K562 (cell line): ENCODE measurements at regions not wholly inside any gene's neighbourhood (a gene's known extent, or its start where the extent isn't known, plus 50 kb on each side); places are given as distances from the start of the nearest gene placed in this dataset.

Source experiments
- ATAC-seq: fragments of 200-7000 bp; cut with Tn5 transposase; 3 replicates; pipeline ENCODE4 v1.9.1; 2020; ENCODE audit warnings: moderate library complexity
- BruUV-seq: library from RNA; stranded (reverse); fragments of 400-500 nt; replicated peaks from 2 replicates; lab custom pipeline; 2021; lab: Mats Ljungman, UMichigan
- CTCF ChIA-PET: fragments of 300-600 bp; formaldehyde crosslinking; extraction: SDS; loops from one replicate; lab custom pipeline; 2021; ENCODE audit warnings: low intra/inter-chr PET ratio; lab: Yijun Ruan, JAX
- POLR2A ChIA-PET: fragments of 300-600, 350-650 bp; sonication (Branson Sonifier 250); formaldehyde crosslinking; extraction: SDS; loops from one replicate; lab custom pipeline; 2021; ENCODE audit warnings: antibody characterized with exemption, inconsistent platforms; lab: Yijun Ruan, JAX
- DNase-seq, 4 experiments: peaks; one replicate each; pipeline versions ENCODE4 v3.0.0 to v3.0.0-alpha.2; 2011 to 2018; ENCODE audit warnings: low spot score in 3 of 4, mixed read lengths in 3 of 4; ENCODE audit errors: extremely low read depth in 1 of 4
- FAIRE-seq: peaks from 2 replicates; lab custom pipeline; 2011; peaks lifted over from hg19 to GRCh38; lab: Jason Lieb, UNC
- H2AFZ ChIP-seq: 2 replicates; pipeline ENCODE4 v1.6.0; 2011; ENCODE audit warnings: low read depth, low read length, control low read depth, inconsistent platforms
- H3K27ac ChIP-seq: fragments of 200-600 bp; 3 replicates; pipeline ENCODE4 v1.8.0; 2011; ENCODE audit warnings: low read depth, mild to moderate bottlenecking, control low read depth, inconsistent platforms, low read length, moderate library complexity, mixed read lengths; ENCODE audit errors: extremely low read depth
- H3K27me3 ChIP-seq, 2 experiments: fragments of 300-600 bp in 1 of 2; 2 replicates in 1 of 2; 3 replicates in 1 of 2; pipeline versions ENCODE4 v1.6.0 to v1.8.0; 2011; ENCODE audit warnings: inconsistent platforms in 2 of 2, low read length in 2 of 2, mild to moderate bottlenecking in 1 of 2, mixed read lengths in 1 of 2, moderate library complexity in 1 of 2; ENCODE audit not compliant: control insufficient read depth in 2 of 2, insufficient read depth in 2 of 2
- H3K36me3 ChIP-seq: fragments of 300-600 bp; 3 replicates; pipeline ENCODE4 v1.8.0; 2011; ENCODE audit warnings: mild to moderate bottlenecking, low read length, inconsistent platforms; ENCODE audit not compliant: control insufficient read depth, insufficient read depth
- H3K4me1 ChIP-seq, 2 experiments: fragments of 200-600 bp in 1 of 2; replicated peaks in 1 of 2; 2 replicates in 1 of 2; 3 replicates in 1 of 2; pipeline versions ENCODE4 v1.5.1 to v1.8.0; 2011; ENCODE audit warnings: inconsistent platforms in 2 of 2, low read length in 2 of 2, mild to moderate bottlenecking in 1 of 2, mixed read lengths in 1 of 2, moderate library complexity in 1 of 2; ENCODE audit not compliant: control insufficient read depth in 2 of 2, insufficient read depth in 2 of 2
- H3K4me2 ChIP-seq: 2 replicates; pipeline ENCODE4 v1.6.1; 2011; ENCODE audit warnings: low read length, control low read depth, inconsistent platforms, mixed read lengths; ENCODE audit not compliant: insufficient read depth
- H3K4me3 ChIP-seq: fragments of 200-600 bp; sonication (generic), shearing (Covaris generic); 2 replicates; pipeline ENCODE4 v1.5.1; 2016; ENCODE audit warnings: control low read depth, inconsistent platforms
- H3K79me2 ChIP-seq: fragments of 200-600 bp; 3 replicates; pipeline ENCODE4 v1.8.0; 2011; ENCODE audit warnings: low read length, inconsistent platforms; ENCODE audit not compliant: control insufficient read depth, insufficient read depth
- H3K9ac ChIP-seq, 2 experiments: 2 replicates each; pipeline versions ENCODE4 v1.6.0 to v1.6.1; 2011; ENCODE audit warnings: low read depth in 2 of 2, low read length in 2 of 2, control low read depth in 1 of 2, inconsistent platforms in 1 of 2, mild to moderate bottlenecking in 1 of 2, mixed read lengths in 1 of 2; ENCODE audit not compliant: insufficient read depth in 1 of 2
- H3K9me1 ChIP-seq: one replicate; pipeline ENCODE4 v1.6.0; 2011; ENCODE audit warnings: inconsistent platforms, mild to moderate bottlenecking, low read length, moderate library complexity; ENCODE audit not compliant: control insufficient read depth, insufficient read depth
- H3K9me3 ChIP-seq: replicated peaks from 2 replicates; pipeline ENCODE4 v1.5.1; 2011; ENCODE audit warnings: low read depth, low read length, inconsistent platforms; ENCODE audit not compliant: control insufficient read depth, insufficient read depth
- H4K20me1 ChIP-seq: replicated peaks from 2 replicates; pipeline ENCODE4 v1.6.1; 2011; ENCODE audit warnings: low read length, inconsistent platforms, mixed read lengths; ENCODE audit not compliant: control insufficient read depth, insufficient read depth
- FOXA1 ChIP-seq: fragments of 450-650 bp; IDR thresholded peaks from 2 replicates; pipeline ENCODE4 v1.6.1; 2016; ENCODE audit warnings: mild to moderate bottlenecking, borderline replicate concordance
- FOXO4 ChIP-seq: fragments of 450-650 bp; formaldehyde crosslinking; IDR thresholded peaks from 2 replicates; pipeline ENCODE4 v1.4.0; 2020; ENCODE audit warnings: mild to moderate bottlenecking, moderate library complexity
- GATAD2B ChIP-seq: fragments of 450-650 bp; IDR thresholded peaks from 2 replicates; pipeline ENCODE4 v1.6.1; 2017; ENCODE audit warnings: mild to moderate bottlenecking, borderline replicate concordance
- HNRNPL ChIP-seq: fragments of 200-400 bp; formaldehyde crosslinking; IDR thresholded peaks from 2 replicates; pipeline ENCODE4 v1.6.1; 2017; ENCODE audit warnings: low read depth, mild to moderate bottlenecking, low read length
- NFYB ChIP-seq: IDR thresholded peaks from 2 replicates; pipeline ENCODE4 v1.6.1; 2011; ENCODE audit warnings: mild to moderate bottlenecking, moderate library complexity; ENCODE audit not compliant: insufficient read length; ENCODE audit errors: extremely low read depth
- NKRF ChIP-seq: fragments of 450-650 bp; IDR thresholded peaks from 2 replicates; pipeline ENCODE4 v1.6.1; 2016; ENCODE audit warnings: borderline replicate concordance
- POLR2AphosphoS2 ChIP-seq: IDR thresholded peaks from 2 replicates; pipeline ENCODE4 v1.6.1; 2012; ENCODE audit warnings: low read length, improper control_type of control experiment
- POLR3A ChIP-seq: IDR thresholded peaks from 2 replicates; pipeline ENCODE4 v1.6.1; 2011; ENCODE audit warnings: borderline replicate concordance, mild to moderate bottlenecking, moderate library complexity; ENCODE audit not compliant: insufficient read length, insufficient read depth; ENCODE audit errors: extremely low read depth
- STAT5A ChIP-seq: IDR thresholded peaks from 2 replicates; pipeline ENCODE4 v1.6.1; 2012; ENCODE audit warnings: low read length, inconsistent platforms, borderline replicate concordance
- TAF15 ChIP-seq: fragments of 200-400 bp; formaldehyde crosslinking; IDR thresholded peaks from 2 replicates; pipeline ENCODE4 v1.6.1; 2017; ENCODE audit warnings: mild to moderate bottlenecking, low read depth, low read length, moderate library complexity
- TEAD4 ChIP-seq, 2 experiments: sonication (generic) in 1 of 2; formaldehyde crosslinking in 1 of 2; IDR thresholded peaks; 2 replicates each; pipeline versions ENCODE4 v1.6.1 to v1.8.0; 2012 to 2022; ENCODE audit warnings: borderline replicate concordance in 1 of 2, inconsistent platforms in 1 of 2, low read length in 1 of 2, mild to moderate bottlenecking in 1 of 2, missing genetic modification reagents in 1 of 2
- U2AF1 ChIP-seq: fragments of 200-400 bp; formaldehyde crosslinking; optimal IDR thresholded peaks from 2 replicates; pipeline ENCODE3; 2017; ENCODE audit warnings: mild to moderate bottlenecking, low read depth, low read length, moderate library complexity
- ZNF175 ChIP-seq: fragments of 200-800 bp; sonication (Bioruptor generic); IDR thresholded peaks from 2 replicates; pipeline ENCODE4 v1.6.1; 2016; ENCODE audit warnings: low read depth, mild to moderate bottlenecking, missing genetic modification characterization, missing compliant biosample characterization
- ZNF740 ChIP-seq, 3 experiments: fragments of 200-800 bp in 1 of 3; sonication (Bioruptor generic) in 1 of 3; sonication (generic) in 1 of 3; formaldehyde crosslinking in 1 of 3; IDR thresholded peaks; 2 replicates each; pipeline versions ENCODE4 v1.6.1 to v1.8.0; 2016 to 2022; ENCODE audit warnings: mild to moderate bottlenecking in 2 of 3, missing compliant biosample characterization in 2 of 3, missing genetic modification characterization in 2 of 3, missing genetic modification reagents in 1 of 3
- WGBS: fragments of 100-300 bp; shearing (Covaris generic); methylation state at CpG from one replicate; pipeline ENCODE4 v1.1.6; 2016; ENCODE audit warnings: low coverage, mixed read lengths; ENCODE audit not compliant: insufficient coverage; ENCODE audit errors: missing lambda C conversion rate; 5-methylcytosine and 5-hydroxymethylcytosine counted together
- in situ Hi-C: fragments of 300-500 bp; cut with MboI; formaldehyde crosslinking; loops from 4 replicates; pipeline ENCODE4 v1.15.0; 2018; ENCODE audit warnings: inconsistent platforms, mixed read lengths
- intact Hi-C: fragments of 100-400 bp; cut with micrococcal nuclease; formaldehyde crosslinking; loops from 2 replicates; pipeline ENCODE4 v1.14.2; 2022

- TF ChIP-seq FOXO4 (CRISPR knock-in tag) = no peak
These were observed 380.6 kb upstream of the JAG1 start (continued) for GRCh38 chr20:11054266-11054993.

GRCh38 chr20:11056414-11056813 is 382.6 kb upstream of the JAG1 start:
- Histone ChIP-seq H2AFZ (no peak overlapping the region), H3K4me1 (no peaks in the 10 kb centered on the region), H3K36me3 (no peaks in the 10 kb centered on the region), H3K9me1 (no peaks in the 10 kb centered on the region), H3K9ac (no peak overlapping the region), H3K27ac (no peak overlapping the region), H3K27me3 (no peaks in the 10 kb centered on the region), H4K20me1 (no peaks in the 10 kb centered on the region), H3K79me2 (no peaks in the 10 kb centered on the region), H3K9me3 (no peaks in the 10 kb centered on the region), H3K4me2 (no peak overlapping the region), H3K4me3 (no peak overlapping the region)
- no peak for DNase-seq
- intact Hi-C loops = no loop called here
- FAIRE-seq = no peak
- WGBS = 1% methylated on average over 5 of the region's 5 CpGs
- in situ Hi-C loops = no loop called here
- ATAC-seq = no peak
- ChIA-PET CTCF (no interaction called here), POLR2A (no interaction called here)
- BruUV-seq = no TSS peak
- no peak for TF ChIP-seq U2AF1
- no peak for TF ChIP-seq TEAD4 (IDR thresholded peaks at IDR 0.05; ENCODE audit: low read length)
- TF ChIP-seq TEAD4 (CRISPR knock-in tag; IDR thresholded peaks at IDR 0.05; ENCODE audit: borderline replicate concordance) = no peak
- TF ChIP-seq POLR3A = no peak
- TF ChIP-seq NKRF = no peak
- TF ChIP-seq TAF15 = no peak
- no peak for TF ChIP-seq STAT5A
- TF ChIP-seq FOXA1 = no peak
- no peak for TF ChIP-seq POLR2AphosphoS2
- no peak for TF ChIP-seq ZNF175 (CRISPR knock-in tag)
- TF ChIP-seq NFYB = no peak
- no peak for TF ChIP-seq HNRNPL
- TF ChIP-seq GATAD2B = no peak
- TF ChIP-seq ZNF740 (CRISPR knock-in tag; IDR thresholded peaks at IDR 0.05) = no peak
- TF ChIP-seq ZNF740 (tag; IDR thresholded peaks at IDR 0.05) = no peak
